ENCODE measurements at regions not wholly inside any gene's neighbourhood (a gene's known extent, or its start where the extent isn't known, plus 50 kb on each side); places are given as distances from the start of the nearest gene placed in this dataset.

- FAIRE-seq, result no peak
Measured at GRCh38 chr3:34200576-34200975, 402.1 kb downstream of the PDCD6IP start.

DNA sequence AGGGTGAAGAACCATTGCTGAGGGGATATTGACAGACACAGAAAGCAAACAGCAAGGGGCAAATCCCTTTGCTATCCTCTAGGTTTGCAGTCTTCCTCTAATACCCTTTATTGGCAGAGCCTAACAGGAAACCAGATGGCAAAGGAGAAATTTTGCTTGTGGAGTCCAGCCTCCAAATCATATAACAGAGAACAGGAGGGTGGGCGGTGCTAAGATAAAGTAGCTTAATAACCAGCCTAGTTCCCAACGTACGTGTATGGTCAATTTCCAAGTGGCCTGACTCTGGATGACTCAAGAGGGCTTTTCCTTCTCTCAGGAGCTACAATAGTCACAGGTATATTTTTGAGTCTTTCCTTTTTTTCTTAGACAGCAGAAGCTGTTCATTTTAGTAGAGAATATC is 404.5 kb downstream of the PDCD6IP start:
- FAIRE-seq, result no peak

DNA sequence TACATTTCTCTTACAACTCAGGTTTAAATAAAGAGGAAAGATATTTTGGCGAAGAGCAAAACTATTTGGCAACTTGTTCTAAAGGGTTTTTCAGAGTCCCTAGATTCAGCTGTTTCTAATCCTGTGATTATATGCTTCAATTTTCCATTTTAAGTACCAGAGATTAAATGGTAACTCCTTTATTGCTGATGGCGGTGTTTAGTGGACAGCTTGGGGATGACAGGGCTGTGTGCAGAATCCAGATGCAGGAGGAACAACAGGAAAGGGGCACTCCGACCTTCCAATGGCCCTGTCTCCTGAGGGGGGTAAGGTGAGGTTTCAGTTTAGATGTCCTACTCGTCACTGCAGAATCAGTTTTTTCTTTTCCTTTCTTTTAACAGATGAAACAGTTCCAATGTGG is 405.0 kb downstream of the PDCD6IP start:
- FAIRE-seq, result no peak

DNA sequence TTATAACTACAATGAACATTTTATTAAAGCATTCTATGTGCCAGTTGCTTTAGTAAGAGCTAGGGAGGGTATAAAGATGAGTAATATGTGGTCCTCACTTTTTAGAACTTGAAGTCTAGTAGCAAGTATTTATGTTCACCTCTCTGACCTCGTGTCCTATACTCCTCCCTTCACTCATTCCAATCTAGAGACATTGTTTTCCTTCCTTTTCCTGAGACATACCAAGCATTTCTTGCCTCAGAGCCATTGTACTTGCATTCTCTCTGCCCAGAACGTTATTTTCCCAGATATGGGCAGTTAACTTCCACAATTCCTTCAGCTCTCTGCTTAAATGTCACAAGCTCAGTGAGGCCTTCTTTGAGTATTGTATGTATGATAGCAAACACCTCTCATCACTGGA is 408.6 kb downstream of the PDCD6IP start:
- FAIRE-seq, result no peak

- no peak for FAIRE-seq
Measured at GRCh38 chr3:34207806-34208205, 409.4 kb downstream of the PDCD6IP start.

DNA sequence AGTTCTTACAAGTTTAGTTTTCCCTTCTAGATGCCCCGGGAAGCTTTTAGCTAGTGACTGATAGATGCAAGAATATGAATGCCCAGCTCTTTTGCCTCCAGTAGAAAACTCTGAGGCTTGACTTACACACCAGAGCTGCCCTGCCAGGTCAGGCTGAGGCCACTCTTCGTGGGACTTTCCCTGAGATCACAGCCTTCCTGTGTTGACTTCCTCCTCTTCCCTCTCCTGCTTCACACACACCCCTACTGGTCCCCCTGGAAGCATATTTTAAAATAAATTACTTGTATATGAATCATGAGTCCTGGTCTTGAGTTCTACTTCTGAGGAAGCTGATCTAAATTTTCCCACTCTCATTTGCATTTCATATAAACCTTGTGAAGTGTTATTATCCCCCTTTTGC is 413.7 kb downstream of the PDCD6IP start:
- FAIRE-seq, result no peak

DNA sequence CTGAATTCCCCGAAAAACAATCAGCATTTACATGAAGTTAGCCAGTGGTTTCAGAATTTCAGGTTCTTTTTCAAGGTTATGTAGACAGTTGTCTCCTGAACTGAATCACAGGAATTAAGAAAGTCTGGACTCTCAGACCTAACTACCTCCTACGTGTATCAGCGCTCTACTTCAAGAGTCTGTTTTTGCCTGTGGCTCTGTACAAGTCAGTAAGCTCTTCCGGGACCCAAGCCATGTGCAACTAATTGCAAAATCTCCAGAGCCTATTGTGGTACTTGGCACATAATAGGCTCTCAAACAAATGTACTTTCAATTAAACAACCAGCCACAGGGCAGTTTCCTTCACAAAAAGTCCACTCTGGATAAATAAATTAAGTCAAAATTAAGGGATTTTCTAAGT is 414.2 kb downstream of the PDCD6IP start:
- no peak for FAIRE-seq

DNA sequence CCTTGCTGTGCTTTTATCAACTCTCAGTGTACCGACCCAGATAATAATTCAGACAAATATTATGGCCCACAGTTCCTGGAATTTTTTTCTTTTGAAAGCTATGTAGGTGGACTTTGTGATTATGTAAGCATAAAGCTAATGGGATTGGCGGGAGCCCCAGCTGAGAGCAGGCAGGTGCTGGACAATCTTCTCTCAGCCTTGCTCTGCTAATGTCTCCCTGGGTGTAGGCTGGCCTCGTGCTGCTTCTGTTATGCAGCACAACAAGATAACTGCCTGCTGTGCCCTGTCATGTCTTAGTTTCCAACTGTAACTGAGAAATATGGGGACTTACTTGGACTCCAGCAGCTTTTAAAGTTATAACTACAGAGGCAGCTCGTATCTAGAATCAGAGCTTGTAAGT is 415.0 kb downstream of the PDCD6IP start:
- FAIRE-seq, result no peak

DNA sequence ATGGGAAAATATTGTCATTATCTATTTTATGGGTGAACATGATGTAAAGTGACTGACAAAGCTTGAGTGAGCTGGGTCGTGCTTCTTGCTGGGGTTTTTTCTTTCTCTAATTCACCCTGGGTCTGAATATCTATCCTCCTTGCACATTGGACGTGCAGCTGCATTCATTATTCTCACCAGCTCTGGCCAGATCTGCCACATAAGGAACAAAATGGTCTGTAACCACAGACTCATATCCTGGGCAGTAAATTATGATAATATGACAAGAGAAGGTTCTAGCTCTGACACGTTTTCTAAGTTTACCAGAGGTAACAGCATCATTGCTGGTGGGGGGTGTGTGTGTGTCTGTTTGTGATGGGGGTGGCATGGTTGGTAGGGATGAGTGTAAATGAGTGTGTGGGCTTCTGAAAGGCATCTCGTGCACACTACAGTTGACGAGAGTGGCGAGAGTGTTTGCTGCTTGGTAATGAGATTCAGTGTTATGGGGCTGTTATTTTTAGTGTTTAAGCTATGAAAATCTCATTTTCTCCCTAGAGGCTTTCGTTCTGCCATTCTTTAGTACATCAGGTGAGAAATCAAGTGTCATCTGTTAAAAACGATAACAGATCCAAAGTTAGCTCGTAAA is 418.4 kb downstream of the PDCD6IP start:
- no peak for FAIRE-seq

DNA sequence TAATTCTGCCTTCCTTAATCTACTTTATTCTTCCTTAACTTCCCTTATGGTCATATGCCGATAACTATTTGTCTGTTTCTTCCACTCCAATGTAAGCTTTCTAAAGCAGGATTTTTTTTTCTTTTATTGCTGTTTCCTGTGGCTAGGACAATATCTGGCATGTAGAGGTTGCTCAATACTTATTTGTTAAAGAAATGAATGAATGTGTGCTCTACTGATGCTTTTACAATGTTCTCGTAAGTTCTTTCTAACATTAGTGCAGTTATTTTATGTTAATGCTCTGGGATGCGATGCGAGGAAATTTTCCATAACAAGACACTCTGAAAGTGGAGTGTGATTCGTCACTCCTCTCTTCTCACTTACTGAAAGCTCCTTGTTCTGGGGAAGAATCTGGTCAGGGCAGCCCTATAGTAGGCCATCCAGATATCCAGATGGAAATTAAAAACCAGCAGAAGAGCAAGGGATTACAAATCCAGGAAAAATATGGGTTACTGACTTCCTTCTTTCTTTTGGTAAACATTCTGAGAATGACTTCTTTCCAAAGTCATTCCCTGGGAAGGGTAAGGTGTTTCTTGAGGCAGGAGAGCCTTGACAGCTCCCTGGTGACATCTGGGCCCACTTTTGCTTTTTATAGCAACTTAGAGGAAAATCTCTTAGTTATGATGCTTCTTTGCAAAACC is 420.4 kb downstream of the PDCD6IP start:
- no peak for FAIRE-seq

GRCh38 chr3:34219556-34219955 is 421.1 kb downstream of the PDCD6IP start:
- FAIRE-seq, result no peak

DNA sequence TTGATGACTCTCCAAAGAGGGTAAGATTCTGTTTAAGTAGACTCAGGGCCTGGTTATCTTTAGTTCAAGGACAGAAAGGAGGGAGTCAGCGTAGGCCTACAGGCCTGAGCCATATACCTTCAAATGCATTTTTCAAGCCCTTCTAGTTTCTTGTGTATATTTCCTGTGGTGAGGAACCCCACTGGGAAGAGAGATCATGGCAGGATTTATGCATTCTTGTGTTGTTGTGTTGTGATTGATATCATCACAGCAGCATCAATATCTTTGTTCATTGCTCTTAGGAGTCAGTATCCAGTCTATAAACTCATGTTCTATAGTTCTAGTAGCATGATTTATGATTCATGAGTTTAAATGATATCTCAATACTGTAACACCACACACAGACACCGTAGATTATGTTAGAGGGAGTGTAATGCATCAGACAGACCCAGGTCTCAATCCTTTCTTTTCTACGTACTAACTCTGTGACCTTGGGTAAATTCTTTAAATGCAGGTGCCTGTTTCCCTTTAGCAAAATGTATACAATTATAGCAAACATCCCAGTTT is 427.5 kb downstream of the PDCD6IP start:
- FAIRE-seq, result no peak

- FAIRE-seq, result no peak
Measured at GRCh38 chr3:34229876-34230275, 431.4 kb downstream of the PDCD6IP start.

DNA sequence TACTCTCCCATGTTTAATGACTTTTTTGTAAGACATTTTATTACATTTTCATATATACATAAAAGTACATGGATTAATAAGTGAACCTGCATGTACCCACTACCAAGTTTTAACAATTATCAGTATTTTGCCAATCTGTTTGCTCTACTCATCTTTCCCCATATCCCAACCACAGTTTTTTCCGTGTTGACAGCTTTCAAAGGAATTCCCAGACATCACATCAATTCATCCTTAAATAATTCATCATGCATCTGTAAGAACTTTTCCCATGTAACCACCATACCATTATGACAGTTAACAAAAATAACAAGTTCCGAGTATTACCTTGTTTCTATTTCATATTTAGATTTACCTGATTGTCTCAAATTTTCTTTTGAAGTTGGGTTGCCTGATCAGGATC is 436.7 kb downstream of the PDCD6IP start:
- no peak for FAIRE-seq

DNA sequence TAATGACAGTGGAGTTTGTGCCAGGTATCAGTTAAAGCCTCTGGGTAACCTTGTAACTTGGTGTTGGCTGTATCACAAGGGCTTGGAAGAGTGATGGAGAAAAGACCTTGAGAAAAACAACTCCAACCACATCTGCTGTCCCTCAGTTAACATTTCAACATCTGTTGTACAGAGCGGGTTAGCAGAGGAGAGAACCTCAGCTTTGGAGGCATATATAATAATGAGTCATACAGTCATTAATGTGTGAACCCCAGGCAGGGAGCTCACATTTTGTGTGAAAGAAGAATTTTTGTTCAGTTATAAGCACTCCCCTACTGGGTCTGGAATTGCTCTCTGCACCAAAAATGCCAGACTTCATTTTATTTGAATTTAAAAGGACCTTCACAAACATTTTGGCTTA is 439.5 kb downstream of the PDCD6IP start:
- FAIRE-seq, result no peak

GRCh38 chr3:34238407-34238806 is 440.0 kb downstream of the PDCD6IP start:
- no peak for FAIRE-seq

GRCh38 chr3:34239287-34239686 is 440.9 kb downstream of the PDCD6IP start:
- FAIRE-seq, result no peak

DNA sequence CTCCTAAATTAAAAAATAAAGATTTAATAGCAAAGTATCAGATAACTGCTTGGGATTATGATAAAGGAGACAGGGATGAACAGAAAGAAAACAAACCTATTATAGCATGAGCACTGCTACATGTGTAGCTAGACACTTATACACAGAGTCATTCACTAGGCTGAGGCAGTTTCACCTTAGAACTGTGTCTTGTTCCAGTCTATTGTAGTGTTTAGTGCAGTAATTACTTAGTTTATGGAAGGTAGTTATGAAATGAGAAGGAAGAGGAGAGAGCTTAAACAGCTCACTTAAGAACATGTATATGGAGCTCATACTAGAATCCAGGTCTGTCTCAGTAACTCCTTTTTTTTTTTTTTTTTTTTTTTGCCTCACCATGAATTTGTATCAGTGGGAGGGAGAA is 441.4 kb downstream of the PDCD6IP start:
- FAIRE-seq, result no peak

DNA sequence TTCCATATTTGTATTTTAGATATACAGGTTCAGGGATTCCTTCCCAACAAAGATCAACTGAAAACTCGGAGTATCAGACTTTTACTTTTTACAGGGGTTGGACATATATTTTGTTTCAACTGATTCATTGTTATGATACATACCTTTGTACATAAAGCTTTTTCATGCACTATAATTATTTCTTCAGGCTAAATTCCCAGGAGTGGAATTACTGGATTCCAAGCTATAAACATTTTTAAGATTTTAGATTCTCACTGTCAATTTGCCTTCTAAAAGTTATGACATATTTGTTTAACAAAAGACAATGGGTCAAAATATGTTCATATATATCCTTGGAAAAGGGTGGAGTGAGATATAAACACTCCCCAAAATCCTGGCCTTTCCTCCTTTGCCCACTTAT is 449.0 kb downstream of the PDCD6IP start:
- FAIRE-seq, result no peak

DNA sequence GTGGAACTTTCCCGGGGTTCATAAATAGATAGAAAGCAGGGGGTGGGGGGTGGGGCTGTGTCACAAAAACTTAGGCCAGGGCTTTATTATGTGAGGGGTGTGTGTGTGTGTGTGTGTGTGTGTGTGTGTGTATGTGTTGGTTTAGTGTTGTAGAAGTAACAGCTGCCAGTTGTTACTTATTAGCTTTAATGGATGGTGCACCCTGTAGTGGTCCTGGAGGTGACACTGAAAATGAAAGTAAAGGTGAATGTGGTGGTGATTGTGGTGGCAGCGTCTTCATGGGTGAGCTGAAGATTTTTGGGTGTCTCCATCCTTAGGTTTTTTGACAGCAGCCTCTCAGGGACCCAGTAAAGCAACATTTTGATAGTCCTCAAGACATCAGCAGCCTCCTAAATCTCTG is 449.9 kb downstream of the PDCD6IP start:
- no peak for FAIRE-seq

- no peak for FAIRE-seq
Measured at GRCh38 chr3:34254285-34254684, 455.9 kb downstream of the PDCD6IP start.

- no peak for FAIRE-seq
Measured at GRCh38 chr3:34256021-34256420, 457.6 kb downstream of the PDCD6IP start.

DNA sequence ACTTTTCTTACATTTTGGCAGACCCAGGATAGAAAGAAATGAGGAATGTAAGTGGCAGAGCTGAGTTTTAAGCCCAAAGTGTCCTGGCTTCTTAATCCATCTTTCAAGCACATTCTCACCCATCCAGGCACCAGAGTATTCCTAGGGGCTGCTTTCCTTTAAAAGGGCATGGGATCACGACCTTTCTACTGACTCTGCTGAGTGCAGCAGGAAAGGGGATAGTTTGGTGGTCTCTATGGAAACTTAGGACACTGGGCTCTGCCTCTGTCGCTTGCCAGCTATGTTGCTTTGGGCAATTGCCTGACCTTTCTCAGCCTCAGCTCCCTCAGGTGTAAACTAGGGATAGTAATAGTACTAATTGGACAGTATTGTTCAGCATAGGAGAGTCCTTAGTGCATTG is 458.4 kb downstream of the PDCD6IP start:
- FAIRE-seq, result no peak

DNA sequence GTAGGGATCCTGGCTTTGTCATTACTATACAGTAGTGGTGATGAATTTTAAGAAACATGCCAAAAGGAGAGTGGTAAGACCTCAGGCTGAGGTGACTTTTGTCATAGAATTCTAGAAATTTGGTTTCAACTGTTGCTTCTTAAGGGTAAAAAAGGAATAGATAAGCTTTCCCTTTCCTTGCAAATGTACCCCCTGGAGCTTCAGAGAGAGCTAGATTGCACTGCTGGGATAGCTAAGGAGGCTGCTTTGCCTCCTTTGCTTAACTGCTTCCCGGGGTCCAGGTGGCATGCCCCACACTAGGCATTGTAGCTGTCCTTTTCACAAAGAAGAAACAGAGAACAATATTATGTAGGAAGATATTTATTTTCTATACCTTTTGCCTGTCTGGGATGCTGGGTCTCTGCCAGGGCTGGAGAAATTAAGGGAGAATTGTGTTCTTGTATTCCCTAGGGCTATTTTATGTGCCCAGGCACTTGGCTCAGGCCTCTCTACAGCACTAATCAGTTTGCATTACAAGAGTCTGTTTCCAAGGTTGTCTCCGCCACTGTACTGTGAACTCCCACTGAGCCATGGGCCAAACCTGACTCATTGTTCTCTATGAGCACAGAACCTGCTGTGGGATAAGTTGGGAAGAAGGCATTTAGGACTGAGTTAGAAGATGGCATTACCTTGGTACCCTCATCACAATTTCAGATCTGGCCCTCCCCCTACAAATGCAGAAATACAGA is 460.0 kb downstream of the PDCD6IP start:
- no peak for FAIRE-seq

Data from A204.1 (cell line).